DND-41 (cell line): ENCODE measurements at regions not wholly inside any gene's neighbourhood (a gene's known extent, or its start where the extent isn't known, plus 50 kb on each side); places are given as distances from the start of the nearest gene placed in this dataset.

Experiments
- CTCF ChIP-seq: IDR thresholded peaks from 2 replicates; pipeline ENCODE4 v1.5.1; 2012; ENCODE audit warnings: borderline replicate concordance, low read length, moderate library complexity, mild to moderate bottlenecking; ENCODE audit not compliant: poor library complexity, severe bottlenecking; ENCODE audit errors: extremely low read depth
- EZH2 ChIP-seq: IDR thresholded peaks from 3 replicates; pipeline ENCODE4 v1.6.1; 2012; ENCODE audit warnings: borderline replicate concordance, low read depth, mild to moderate bottlenecking, moderate library complexity, low read length, inconsistent platforms; ENCODE audit not compliant: severe bottlenecking

GRCh38 chr4:89488736-89489135 lies 181.1 kb upstream of the GPRIN3 start:
- no peak for TF ChIP-seq CTCF
- no peak for TF ChIP-seq EZH2
